HPDE6-E6E7 (cell line): ENCODE measurements at regions not wholly inside any gene's neighbourhood (a gene's known extent, or its start where the extent isn't known, plus 50 kb on each side); places are given as distances from the start of the nearest gene placed in this dataset.

ENCODE experiments used
- DNase-seq: peaks from one replicate; pipeline ENCODE4 v3.0.0; 2011; ENCODE audit warnings: missing footprints; ENCODE audit errors: extremely low spot score

DNA sequence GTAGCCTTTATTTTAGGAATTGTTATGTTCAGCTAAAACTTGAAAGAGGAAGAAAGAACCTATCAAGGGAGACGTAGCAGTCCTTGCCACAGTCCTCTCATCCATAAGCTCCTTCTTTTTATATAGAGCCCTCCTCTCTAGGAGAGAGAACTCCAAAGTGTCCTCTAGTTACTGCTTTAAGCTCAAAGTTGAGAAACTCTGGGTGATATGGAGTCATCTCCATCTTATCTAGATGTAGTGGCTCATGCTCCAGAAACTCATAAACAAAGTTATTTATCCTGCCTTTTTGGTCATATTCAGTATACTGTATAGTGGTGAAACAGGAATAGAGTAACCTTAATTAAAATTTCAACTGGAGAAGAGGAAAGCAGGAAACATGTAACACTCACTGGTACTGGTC is 90.4 kb upstream of the ATF7IP start:
- DNase-seq = no peak

GRCh38 chr12:14275886-14276285 is 89.6 kb upstream of the ATF7IP start:
- no peak for DNase-seq

DNA sequence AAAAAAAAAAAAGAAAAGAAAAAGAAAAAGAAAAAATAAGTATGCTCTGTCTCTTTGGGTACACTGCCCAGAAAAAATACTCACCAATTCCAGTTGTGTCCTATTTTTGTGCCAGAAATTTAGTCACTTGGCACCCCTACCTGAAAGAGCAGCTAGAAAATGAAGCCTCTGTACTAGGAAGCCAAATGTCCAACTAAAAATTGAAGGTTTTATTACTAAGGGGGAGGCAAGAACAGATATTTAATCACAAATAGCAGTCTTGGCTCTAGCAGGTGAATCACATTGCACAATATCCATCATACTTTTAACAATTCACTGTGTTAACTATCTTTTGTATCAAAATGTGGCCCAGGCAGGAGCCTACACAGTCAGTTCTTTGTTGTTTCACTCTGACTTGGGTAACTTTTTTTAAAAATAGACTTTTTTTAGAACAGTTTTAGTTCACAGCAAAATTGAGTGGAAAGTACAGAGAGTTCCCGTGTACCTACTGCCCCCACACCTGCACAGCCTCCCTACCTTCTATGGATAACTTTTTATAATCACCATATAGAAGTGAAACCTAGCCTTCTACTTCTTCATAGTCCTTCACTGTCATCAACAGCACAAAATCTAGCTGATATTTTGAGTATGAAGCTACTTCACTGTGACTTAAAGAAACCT is 87.1 kb upstream of the ATF7IP start:
- no peak for DNase-seq

DNA sequence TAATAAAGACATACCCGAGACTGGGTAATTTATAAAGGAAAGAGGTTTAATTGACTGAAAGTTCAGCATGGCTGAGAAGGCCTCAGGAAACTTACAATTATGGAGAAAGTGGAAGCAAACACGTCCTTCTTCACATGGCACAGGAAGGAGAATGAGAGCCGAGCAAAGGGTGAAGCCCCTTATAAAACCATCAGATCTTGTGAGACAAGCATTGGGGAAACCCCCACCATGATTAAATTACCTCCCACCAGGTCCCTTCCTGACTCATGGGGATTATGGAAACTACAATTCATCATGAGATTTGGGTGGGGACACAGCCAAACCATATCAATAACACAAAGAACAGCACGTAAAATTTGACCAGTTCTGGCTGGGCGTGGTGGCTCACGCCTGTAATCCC is 85.6 kb upstream of the ATF7IP start:
- DNase-seq = no peak

DNA sequence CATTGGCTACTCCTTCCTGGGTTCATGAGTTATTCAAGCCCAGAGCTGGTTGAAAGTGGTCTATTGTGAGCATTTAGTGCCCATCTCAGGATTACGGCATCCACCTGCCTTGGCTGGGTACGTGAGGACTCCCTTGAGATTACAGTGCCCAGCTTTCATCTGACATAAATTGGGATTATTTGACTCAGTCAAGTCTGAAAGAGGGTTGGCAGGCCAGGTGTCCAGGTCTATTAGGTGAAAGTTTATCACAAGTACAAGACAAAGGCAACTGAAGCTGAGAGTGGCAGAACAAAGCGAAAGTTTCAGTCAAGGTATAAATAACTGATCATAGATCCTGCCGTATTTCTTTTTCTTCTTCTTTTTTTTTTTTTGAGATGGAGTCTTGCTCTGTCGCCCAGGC is 84.6 kb upstream of the ATF7IP start:
- no peak for DNase-seq

DNA sequence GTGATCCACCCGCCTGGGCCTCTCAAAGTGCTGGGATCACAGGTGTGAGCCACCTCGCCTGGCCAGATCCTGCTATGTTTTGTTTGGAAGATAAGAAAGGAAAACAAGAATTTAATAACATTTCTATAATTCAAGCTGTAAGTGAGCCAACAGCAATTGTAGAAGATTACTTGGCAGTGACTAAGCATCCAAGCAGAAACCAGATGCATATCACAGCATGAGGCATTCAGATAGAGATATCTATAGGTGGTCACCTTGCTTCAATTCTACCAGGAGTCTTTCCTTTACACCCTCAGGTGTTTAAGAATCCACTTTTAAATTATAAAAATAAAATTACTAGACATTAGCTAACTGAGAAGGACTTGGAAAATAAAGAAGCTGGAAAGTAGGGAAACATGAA is 83.9 kb upstream of the ATF7IP start:
- DNase-seq = no peak

DNA sequence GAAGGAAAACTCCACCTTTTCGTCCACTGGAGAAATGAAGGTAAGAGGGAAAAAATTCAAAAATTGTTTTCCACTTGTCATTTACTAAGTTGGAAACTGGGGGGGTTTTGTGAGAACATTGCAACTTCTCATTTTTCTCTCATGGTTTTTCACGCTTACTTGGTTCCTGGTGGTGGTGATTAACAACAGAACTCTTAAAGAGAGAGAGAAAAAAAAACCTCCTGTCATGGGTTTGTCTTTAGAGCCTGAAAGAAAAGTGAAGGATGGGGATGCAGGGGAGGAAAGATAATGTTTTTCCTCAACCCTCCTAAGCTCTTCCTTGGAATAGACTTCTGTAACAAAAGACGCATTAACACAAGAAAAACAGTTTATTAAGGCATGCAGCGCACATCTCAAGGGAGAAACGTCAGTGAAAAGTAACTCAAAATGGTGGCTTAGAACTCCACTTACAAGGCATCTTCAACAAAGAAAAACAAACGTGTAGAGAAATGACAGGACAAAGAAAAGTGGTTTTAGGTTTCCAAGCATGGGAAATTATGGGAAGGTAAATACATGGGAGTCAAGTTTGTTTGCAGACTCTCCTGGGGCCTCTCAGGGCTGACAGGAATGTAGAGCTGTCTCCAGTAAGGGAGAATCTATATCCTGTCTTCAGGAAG is 81.9 kb upstream of the ATF7IP start:
- no peak for DNase-seq

GRCh38 chr12:14284184-14284722 is 81.2 kb upstream of the ATF7IP start:
- DNase-seq = no peak

DNA sequence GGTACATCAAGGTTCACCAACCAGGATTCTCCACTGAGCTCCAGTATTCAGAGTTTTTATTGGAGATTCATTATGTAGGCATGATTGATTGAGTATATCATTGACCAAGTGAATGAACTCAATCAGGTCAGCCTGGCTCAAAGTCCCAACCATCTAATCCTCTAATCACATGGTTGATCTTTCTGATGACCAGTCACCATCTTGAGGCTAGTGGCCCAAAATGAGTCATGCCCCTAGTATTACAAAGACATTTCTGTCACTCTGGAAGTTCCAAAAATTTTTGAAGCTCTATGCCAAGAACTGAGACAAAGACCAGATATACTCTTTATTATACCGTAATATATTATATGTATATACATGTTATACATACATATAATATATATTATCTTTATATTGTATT is 75.9 kb upstream of the ATF7IP start:
- no peak for DNase-seq

DNA sequence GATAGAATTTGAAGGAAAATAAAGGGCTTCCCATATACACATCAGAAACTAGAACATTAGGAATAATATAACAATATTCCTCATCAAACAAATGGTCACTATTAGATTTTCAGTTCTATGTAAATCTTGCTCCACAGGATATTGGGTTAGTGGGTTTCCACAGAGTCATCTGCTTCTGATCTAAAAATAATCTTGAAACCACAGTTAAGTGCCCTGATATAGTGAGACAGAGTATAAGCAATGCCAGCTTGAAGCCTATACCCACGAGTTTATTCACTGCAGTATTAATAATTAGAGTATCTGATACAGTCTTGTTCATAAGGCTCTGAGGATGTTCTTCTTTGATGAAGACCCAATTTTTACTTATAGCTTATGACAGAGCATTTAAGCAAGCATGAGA is 74.5 kb upstream of the ATF7IP start:
- no peak for DNase-seq

- no peak for DNase-seq
Observed at GRCh38 chr12:14303661-14304155, 61.8 kb upstream of the ATF7IP start.

DNA sequence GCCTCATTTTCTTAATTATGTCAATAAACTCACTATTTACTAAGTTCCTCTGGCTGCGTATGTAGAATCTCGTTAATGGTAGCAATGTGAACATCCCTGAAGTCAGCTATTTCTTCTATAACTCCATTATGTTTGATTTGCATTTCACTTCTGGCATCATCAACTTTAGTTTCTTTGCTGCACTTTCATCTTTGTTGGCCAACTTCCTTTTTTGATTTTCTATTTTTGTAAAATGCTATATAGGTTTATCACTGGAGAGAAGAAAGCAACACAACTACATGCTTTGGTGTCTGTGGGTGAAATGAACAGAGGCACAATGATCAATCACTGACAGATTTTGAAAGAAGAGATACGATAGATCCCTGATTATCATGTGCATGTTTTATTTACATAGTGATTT is 58.5 kb upstream of the ATF7IP start:
- DNase-seq = no peak

- DNase-seq = no peak
Observed at GRCh38 chr12:14308516-14308915, 57.0 kb upstream of the ATF7IP start.

DNA sequence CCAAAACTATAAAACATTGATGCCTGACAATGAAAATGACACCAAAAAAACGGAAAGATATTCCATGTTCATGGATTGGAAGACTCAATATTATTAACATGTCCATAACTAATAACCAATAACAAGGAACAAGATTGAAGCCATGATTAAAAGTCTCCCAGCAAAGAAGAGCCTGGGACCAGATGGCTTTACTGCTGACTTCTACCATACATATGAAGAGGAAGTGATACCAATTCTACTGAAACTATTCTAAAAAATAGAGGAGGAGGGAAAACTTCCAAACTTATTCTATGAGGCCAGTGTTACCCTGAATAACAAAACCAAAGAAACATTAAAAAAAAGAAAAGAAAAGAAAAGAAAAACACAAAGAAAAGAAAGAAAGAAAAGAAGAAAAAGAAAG is 54.6 kb upstream of the ATF7IP start:
- DNase-seq = no peak

DNA sequence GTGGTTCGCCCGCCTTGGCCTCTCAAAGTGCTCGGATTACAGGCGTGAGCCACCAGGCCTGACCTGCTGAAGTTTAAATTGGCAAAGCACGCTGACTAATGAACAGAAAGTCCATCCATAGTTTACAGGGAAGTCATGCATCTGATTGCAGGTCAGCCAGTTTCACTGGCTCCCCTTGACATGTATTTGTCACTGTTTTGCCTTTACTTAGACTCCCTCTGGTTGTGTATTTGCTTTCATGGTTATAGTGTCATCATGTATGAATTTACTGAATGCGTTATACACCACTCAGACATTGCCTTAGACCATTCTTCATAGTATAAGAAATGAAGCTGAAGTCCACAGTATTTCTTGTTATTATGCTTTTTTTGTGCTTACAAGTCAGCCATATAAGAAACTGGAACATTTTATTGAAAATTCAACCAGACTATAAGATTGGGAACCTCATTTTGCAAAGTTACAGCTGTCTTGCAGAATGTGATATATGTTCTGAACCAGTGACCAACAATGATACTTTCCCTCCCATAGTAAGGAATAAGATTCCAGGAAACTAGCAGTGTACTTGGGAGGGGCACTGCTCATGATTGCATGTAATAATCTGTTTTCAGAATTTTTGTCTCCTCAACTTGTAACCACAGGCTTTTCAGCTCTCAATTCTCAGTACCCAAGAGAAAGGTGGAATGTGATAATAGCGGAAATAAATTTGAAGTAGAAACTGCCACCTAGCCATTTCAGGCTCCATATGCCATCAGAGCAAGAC is 51.9 kb upstream of the ATF7IP start:
- no peak for DNase-seq

- no peak for DNase-seq
Observed at GRCh38 chr12:14314801-14315200, 50.7 kb upstream of the ATF7IP start.

DNA sequence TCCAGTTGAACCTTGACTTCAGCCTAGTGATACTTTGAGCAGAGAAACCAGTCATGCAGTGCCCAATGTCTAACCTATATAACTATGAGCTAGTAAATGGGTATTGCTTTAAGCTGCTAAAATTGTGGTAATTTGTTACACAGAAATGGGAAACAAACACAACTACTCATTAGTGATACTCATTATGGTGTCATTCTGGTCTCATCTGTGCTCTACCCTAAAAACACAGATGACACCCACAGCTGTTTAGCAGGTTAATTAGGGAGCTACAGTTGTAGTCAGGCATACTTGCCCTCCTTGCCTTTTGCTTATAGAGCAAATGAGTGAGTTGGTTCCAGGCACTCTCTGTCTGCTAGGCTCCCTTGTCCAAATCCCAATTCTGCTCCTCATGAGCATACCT is 50.0 kb upstream of the ATF7IP start:
- DNase-seq = no peak
